OCI-LY1 (cell line): ENCODE measurements at regions not wholly inside any gene's neighbourhood (a gene's known extent, or its start where the extent isn't known, plus 50 kb on each side); places are given as distances from the start of the nearest gene placed in this dataset.

ENCODE experiments used
- H2AFZ ChIP-seq: fragments of 200-600 bp; sonication (generic), shearing (Covaris generic); 2 replicates; pipeline ENCODE4 v1.6.0; 2014; ENCODE audit warnings: antibody characterized with exemption, mild to moderate bottlenecking, low read length
- H3F3A ChIP-seq: fragments of 200-600 bp; sonication (generic), shearing (Covaris generic); 2 replicates; pipeline ENCODE4 v1.6.0; 2014; ENCODE audit warnings: mild to moderate bottlenecking, antibody characterized with exemption, low read length, moderate library complexity; ENCODE audit not compliant: insufficient read depth
- H3K27ac ChIP-seq: fragments of 200-600 bp; sonication (generic); 2 replicates; pipeline ENCODE4 v1.5.1; 2014; ENCODE audit warnings: low read length, mixed run types, mild to moderate bottlenecking, low read depth; ENCODE audit not compliant: poor library complexity, severe bottlenecking
- H3K27me3 ChIP-seq: fragments of 200-600 bp; sonication (generic); 2 replicates; pipeline ENCODE4 v1.6.0; 2014; ENCODE audit warnings: antibody characterized with exemption, mild to moderate bottlenecking, low read length, moderate library complexity; ENCODE audit not compliant: insufficient read depth
- H3K36me3 ChIP-seq: fragments of 200-600 bp; sonication (generic); 2 replicates; pipeline ENCODE4 v1.6.1; 2014; ENCODE audit warnings: mild to moderate bottlenecking, antibody characterized with exemption, low read length, moderate library complexity, mixed read lengths; ENCODE audit not compliant: insufficient read depth
- H3K4me1 ChIP-seq: fragments of 200-600 bp; sonication (generic); 2 replicates; pipeline ENCODE4 v1.5.1; 2014; ENCODE audit warnings: mild to moderate bottlenecking, low read length, moderate library complexity; ENCODE audit not compliant: insufficient read depth, severe bottlenecking
- H3K4me2 ChIP-seq: fragments of 200-600 bp; sonication (generic), shearing (Covaris generic); 2 replicates; pipeline ENCODE4 v1.6.1; 2014; ENCODE audit warnings: low read length
- H3K4me3 ChIP-seq: fragments of 200-600 bp; sonication (generic); 2 replicates; pipeline ENCODE4 v1.5.1; 2014; ENCODE audit warnings: low read length, low read depth, mild to moderate bottlenecking, mixed read lengths; ENCODE audit not compliant: poor library complexity, severe bottlenecking
- H3K79me2 ChIP-seq: fragments of 200-600 bp; shearing (Covaris generic); 2 replicates; pipeline ENCODE4 v1.6.1; 2016; ENCODE audit warnings: mixed run types, low read length, mixed read lengths; ENCODE audit not compliant: insufficient read depth
- H3K9ac ChIP-seq: fragments of 200-600 bp; sonication (generic), shearing (Covaris generic); 2 replicates; pipeline ENCODE4 v1.6.1; 2014; ENCODE audit warnings: mild to moderate bottlenecking, low read length, mixed read lengths
- H3K9me2 ChIP-seq: fragments of 200-600 bp; sonication (generic), shearing (Covaris generic); 2 replicates; pipeline ENCODE4 v1.6.1; 2014; ENCODE audit warnings: low read depth, mild to moderate bottlenecking, low read length, mixed read lengths
- H3K9me3 ChIP-seq: fragments of 200-600 bp; shearing (Covaris generic); 2 replicates; pipeline ENCODE4 v1.6.1; 2014; ENCODE audit warnings: low read length, mixed read lengths
- H4K20me1 ChIP-seq: fragments of 200-600 bp; sonication (generic), shearing (Covaris generic); 2 replicates; pipeline ENCODE4 v1.6.0; 2016; ENCODE audit warnings: mild to moderate bottlenecking, low read length; ENCODE audit not compliant: insufficient read depth
- CTCF ChIP-seq: fragments of 200-600 bp; sonication (generic), shearing (Covaris generic); IDR thresholded peaks from 2 replicates; pipeline ENCODE4 v1.5.1; 2017; ENCODE audit warnings: mild to moderate bottlenecking, antibody characterized with exemption, low read length, moderate library complexity, mixed read lengths
- EZH2 ChIP-seq: fragments of 200-600 bp; sonication (generic), shearing (Covaris generic); IDR thresholded peaks from 2 replicates; pipeline ENCODE4 v1.8.0; 2017; ENCODE audit warnings: borderline replicate concordance, mixed run types, mild to moderate bottlenecking, antibody characterized with exemption, low read length, moderate library complexity, mixed read lengths

DNA sequence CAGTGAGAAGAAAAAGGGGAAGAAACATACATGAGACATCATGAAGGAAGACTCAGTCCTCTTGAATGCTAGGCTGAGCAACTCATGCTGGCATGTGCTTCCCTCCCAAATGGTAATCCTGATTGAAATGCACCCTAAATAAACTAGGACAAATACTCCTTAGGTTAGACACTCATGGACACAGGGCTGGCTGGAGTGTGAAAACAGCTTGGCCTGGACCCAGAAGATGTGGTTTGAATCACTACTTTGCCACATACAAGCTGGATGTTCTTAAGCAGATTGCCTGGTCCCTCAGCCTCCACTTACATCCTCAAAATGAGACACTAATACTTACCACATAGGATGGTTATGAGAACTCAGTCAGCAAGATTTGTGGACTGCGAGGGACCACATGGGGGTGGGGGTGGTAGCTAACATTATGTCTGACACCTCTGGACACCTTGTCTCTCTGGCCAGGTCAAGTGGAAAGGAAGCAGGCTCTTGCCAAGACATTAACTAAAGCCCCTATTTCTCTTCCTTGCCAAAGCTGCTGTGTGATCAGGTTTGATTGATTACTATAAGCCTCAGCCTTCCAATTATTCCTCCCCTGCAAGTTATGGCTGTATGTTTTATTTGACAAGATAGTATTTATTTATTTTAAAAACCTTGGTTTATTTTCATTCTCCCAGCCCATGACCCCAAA lies 138.9 kb upstream of the SLC7A14 start:
- Histone ChIP-seq H3K36me3 (no peaks in the 10 kb centered on the region), H2AFZ (no peak overlapping the region), H3K27ac (no peak overlapping the region), H4K20me1 (no peaks in the 10 kb centered on the region), H3K9me3 (no peaks in the 10 kb centered on the region), H3K4me2 (no peak overlapping the region), H3K27me3 (no peaks in the 10 kb centered on the region), H3K9ac (no peak overlapping the region), H3K4me1 (no peaks in the 10 kb centered on the region), H3K79me2 (no peaks in the 10 kb centered on the region), H3F3A (no peaks in the 10 kb centered on the region), H3K9me2 (no peaks in the 10 kb centered on the region), H3K4me3 (no peak overlapping the region)
- TF ChIP-seq CTCF (no peak), EZH2 (no peak)

DNA sequence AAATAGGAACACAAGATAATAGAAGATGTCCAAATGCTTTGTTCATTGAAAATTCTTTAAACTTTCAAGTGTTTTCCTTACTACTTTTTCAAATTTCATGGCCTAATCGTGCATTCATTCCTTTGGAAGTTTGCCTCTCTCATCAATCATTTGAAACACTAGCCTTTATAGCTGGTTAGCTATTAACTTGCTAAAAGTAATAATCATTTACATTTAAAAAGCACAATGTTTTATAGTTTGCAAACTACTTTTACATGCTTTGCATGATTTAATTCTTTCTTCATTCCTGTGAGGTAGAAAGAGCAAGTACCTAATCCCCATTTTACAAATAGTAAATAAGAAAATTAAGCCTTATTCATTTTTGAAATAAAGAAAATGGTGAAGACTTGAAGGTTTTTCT lies 137.4 kb upstream of the SLC7A14 start:
- H4K20me1 ChIP-seq: no peaks in the 10 kb centered on the region
- no peaks in the 10 kb centered on the region for H3K27me3 ChIP-seq
- no peaks in the 10 kb centered on the region for H3K9me2 ChIP-seq
- no peak overlapping the region for H3K4me3 ChIP-seq
- H2AFZ ChIP-seq: no peak overlapping the region
- H3K36me3 ChIP-seq: no peaks in the 10 kb centered on the region
- H3K9me3 ChIP-seq: 0 out of 2 replicates have a peak, but pooled peaks cover 2% of the 10 kb centered on the region
- TF ChIP-seq EZH2 (no peak), CTCF (no peak)
- H3K4me2 ChIP-seq: no peak overlapping the region
- H3K27ac ChIP-seq: no peak overlapping the region
- H3K4me1 ChIP-seq: no peaks in the 10 kb centered on the region
- no peaks in the 10 kb centered on the region for H3F3A ChIP-seq
- no peaks in the 10 kb centered on the region for H3K79me2 ChIP-seq
- H3K9ac ChIP-seq: no peak overlapping the region

DNA sequence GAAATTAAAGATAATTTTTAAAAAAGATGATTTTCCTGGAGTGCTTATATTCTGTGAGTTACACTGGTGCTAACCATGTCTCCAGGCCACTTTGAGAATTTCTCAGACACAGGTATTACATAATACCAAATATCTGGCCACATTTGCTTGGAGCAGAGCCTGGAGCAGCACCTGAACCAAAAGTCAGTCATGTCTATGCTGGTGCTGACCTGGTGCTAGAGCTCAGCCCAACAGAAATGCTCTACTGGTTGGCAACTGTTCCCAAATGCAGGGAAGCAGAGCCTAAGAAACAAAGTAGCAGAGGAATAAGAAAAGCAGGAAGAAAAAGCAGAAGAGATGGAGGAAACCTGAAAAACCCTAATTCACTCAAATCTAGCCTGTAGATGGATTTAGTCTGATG lies 135.7 kb upstream of the SLC7A14 start:
- Histone ChIP-seq H4K20me1 (no peaks in the 10 kb centered on the region), H3K4me2 (no peak overlapping the region), H3F3A (no peaks in the 10 kb centered on the region), H3K27ac (no peak overlapping the region), H3K4me3 (no peak overlapping the region), H3K9me3 (0 out of 2 replicates have a peak, but pooled peaks cover 2% of the 10 kb centered on the region), H3K27me3 (no peaks in the 10 kb centered on the region), H2AFZ (no peak overlapping the region), H3K9me2 (no peaks in the 10 kb centered on the region), H3K4me1 (no peaks in the 10 kb centered on the region), H3K79me2 (no peaks in the 10 kb centered on the region), H3K9ac (no peak overlapping the region), H3K36me3 (no peaks in the 10 kb centered on the region)
- TF ChIP-seq EZH2: no peak
- no peak for TF ChIP-seq CTCF
